NCI-H2081 treated with DMSO at 0.1 percent for 48 hours (cell line): ENCODE measurements at regions not wholly inside any gene's neighbourhood (a gene's known extent, or its start where the extent isn't known, plus 50 kb on each side); places are given as distances from the start of the nearest gene placed in this dataset.

ENCODE experiments used
- DNase-seq: peaks from one replicate; lab custom pipeline; 2025; lab: John Stamatoyannopoulos, UW

DNA sequence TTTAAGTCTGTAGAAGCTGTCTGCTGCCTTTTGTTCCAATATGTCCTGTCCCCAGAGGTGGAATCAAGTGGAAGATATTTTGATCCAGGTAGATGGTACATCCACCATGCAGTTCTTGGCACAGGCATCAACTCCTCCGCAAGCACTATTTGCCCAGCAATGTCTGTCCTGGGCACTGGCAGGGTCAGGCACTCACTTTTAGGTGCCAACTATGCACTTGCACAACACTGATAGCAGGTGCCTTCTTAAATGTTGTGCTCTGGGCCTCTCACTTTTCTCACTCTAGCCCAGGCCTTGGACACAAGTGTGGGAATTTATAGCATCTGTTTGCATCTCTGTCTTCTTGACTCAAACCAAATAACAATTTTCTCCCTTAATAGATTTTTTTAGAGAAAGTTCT lies 140.5 kb upstream of the UBE2E2 start:
- DNase-seq, result no peak

DNA sequence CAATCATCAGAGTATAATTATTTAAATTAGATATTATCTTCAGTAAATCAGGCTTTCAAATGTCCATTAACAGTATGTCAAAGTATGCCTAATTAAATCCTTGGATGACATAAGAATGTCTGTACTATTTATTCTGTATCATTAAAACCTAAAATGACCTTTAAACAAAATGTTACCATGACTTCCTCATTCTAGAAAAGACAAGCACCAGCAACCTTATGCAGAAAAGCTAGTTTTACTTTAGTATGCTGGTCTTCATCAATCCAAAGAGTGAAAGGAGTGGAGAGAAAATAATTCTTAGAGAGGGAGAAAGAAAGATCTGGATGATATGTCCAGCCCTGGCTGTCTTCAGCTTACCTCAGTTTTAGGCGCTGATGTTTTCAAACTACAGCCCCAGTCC lies 140.1 kb upstream of the UBE2E2 start:
- no peak for DNase-seq

DNA sequence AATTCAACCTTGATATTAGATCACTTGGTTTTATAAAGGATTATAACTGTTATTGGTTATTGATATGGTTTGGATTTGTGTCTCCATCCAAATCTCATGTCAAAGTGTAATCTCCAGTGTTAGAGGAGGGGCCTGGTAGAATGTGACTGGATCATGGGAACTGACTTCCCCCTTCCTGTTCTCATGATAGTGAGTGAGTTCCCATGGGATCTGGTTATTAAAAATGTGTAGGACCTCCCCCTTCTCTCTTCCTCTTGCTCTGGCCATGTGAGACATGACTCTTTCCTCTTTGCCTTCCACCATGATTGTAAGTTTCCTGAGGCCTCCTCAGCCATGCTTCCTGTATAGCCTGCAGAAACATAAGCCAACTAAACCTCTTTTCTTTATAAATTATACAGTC lies 136.0 kb upstream of the UBE2E2 start:
- DNase-seq, result no peak

DNA sequence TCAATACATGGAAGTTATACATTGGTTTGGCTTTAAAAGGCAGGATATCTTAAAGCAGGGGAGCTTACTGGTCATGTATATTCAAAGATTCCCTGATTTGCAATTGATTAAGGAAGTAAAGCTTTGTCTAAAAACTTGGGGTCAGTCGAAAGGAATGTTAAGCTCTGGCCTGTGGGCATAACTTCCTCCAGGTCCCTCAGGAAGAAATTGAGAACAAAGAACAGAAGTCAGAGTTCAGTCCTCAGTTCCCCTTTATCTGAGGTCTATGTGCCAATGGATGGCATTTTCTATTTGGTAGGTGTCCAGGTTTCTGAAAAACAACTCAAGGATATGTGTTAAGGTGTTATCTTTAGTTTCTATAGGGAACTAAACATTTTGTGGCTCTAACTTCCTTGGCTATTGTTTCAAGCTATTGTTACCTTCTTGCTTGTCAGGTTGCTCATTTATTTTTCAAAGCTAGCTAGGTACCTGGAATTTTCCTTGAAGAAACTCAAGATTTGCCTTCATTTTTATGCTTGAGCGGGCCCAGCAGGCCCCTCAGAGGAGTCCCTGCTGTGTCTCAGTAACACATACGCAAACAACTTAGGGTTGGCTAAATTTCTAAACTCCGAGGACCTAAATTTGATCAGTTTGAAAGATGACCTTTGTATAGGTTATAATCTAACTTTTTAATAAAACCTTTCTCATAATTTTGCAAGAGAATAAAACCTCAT lies 135.0 kb upstream of the UBE2E2 start:
- DNase-seq, result no peak

DNA sequence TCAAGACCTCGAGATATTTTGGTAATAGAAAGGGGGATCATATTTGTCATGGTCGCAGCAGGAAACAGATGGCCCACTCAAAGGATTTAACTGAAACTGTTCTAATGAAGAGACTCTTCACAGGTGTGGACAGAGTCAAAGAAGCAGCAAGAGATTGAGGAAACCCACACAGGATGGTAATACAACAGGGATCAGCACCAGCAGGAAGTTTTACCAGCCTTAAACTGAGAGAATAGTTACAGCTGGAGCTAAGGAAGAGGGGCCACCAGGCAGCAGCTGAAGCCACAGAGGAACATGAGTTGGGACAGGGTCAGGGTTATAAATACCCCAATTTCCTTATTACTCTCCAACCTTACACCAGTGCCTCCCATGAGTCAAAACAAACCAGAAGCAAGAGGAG lies 131.8 kb upstream of the UBE2E2 start:
- no peak for DNase-seq

DNA sequence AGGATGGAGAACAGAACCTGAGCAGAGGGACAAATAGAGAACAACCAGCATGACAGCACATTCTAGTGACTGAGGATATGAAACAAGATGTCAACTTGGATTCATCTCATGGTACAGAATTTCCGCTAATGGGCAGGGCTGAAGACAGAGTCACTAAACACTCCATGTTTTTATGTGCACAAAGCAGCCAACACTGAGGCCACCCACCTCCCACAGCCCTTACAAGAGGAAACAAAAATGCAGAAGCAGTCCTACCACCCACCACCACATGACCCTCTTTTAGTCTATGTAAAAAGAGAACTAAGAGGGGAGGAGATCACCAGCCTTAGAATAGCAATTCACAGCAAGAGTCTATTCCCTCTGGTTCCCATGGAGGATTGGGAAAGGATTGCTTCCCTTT lies 131.4 kb upstream of the UBE2E2 start:
- no peak for DNase-seq

DNA sequence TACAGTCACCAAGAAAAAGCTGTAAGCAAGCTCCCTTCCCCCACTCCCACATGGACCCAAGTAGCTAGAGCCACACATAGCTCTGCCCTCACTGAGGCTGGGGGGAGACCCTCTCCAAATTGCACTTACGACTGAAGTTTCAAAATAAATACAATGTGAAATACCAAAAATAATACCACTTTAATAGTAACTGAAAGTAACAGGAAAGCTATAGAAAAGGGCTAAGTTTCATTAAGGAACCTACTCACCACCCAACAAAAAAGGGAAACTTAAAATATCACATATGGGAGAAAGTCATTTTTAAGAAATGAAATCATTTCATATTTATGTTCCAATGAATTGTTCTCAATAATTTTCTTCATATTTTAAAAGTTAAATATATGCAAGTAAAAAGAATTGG lies 130.4 kb upstream of the UBE2E2 start:
- no peak for DNase-seq

DNA sequence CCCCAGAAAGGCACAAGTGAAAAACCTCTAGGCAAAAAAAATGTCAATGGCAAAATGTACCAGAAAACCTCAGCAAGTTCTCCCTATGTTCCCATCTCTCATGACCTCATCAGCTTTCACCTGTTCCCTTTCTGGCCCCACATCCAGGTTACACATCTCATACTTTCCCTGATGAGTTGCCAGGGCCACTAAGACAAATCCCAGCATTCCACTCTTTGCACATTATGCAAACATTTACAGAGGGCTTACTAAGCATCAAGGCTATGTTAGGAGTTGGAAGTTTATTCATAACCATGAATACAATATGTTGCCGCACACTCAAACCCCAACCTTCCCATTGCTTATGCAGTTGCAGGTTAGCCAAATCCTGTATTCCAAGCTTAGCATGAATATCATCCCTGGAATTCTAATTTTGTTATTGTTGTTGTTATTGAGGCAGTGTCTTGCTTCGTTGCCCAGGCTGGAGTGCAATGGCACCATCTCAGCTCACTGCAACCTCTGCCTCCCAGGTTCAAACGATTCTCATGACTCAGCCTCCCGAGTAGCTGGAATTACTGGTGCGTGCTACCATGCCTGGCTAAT lies 129.3 kb upstream of the UBE2E2 start:
- DNase-seq, result no peak

DNA sequence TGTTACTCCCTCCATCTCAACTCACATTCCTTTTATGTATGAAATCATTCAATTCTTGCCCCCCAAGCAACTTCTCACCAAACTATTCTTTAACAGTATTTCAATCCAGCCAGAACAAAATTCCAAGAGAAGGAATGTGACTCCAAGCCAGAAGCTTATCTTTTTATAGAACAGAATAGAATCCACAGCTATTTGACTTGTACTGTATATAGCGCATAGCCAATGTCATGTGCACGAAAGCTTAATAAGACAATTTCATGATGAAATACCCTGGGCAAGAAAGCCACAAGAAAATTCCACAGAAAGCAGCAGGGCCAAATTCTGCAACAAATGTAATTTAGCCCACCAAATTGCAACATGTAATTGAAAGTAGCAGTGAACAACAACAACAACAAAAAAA lies 127.6 kb upstream of the UBE2E2 start:
- no peak for DNase-seq

DNA sequence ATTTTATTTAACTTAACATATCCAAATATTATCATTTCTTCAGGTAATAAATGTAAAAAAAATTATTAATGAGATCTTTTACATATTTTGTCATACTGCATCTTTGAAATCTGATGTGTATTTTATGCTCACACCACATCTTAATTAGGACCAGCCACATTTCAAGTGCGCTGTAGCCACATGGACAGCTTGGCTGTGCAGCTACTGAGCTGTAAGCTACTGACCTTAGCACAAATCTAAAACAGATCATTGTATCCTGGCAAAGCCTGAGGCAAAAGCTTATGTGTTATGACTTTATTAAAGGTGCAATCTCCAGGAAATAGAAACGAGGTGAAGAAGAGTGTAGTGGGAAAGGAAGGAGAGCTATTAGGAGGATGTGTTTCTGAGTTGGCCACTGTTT lies 126.7 kb upstream of the UBE2E2 start:
- DNase-seq, result no peak

DNA sequence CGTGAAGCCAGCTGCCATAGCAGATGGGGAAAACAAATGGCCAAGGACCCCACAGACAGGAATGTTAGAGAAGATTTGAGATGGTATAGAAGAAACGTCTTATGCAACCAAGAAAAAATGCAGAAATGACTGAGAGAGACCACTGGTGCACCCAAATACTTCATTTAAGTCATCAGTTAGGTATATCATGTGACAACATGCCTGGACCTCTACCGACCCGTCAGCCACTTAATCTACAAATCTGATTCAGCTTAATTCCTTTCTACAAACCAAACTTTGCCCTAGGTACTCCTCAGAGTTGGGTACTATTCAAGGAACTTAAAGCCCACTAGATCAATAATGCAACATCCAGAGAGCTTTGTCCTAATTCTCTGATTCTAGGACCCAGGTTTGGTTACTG lies 126.0 kb upstream of the UBE2E2 start:
- DNase-seq, result no peak

DNA sequence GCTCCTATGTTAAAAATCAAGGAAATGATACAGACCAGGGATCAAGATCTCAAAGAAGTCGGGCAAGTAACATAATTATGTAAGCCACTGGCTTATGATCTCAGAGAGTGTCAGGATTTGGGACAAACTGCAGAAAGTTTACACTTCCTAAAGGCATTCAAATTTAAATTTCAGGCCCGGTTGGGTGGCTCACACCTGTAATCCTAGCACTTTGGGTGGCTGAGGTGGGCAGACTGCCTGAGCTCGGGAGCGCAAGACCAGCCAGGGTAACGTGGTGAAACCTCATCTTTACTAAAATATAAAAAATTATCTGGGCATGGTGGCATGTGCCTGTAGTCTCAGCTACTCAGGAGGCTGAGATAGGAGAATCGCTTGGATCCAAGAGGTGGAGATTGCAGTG lies 124.4 kb upstream of the UBE2E2 start:
- no peak for DNase-seq

DNA sequence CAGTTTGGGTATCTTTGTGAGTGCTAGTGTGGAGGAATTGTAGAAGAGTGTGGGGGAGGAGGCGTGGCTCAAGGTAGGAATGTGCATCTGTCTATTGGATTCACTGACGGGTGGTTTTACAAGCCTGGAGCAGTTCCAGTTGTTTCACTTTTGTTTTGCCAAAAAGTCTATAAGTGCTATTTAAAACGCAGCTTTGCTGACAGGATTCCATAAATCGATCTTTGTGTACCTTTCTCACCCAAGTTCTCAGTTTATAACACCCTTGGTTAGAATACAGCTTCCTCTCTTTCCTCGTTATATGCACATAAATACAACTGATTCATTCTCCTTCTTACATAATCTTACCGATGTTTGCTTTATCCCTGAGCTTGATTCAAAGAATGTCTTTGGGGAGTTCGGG lies 123.2 kb upstream of the UBE2E2 start:
- no peak for DNase-seq

DNA sequence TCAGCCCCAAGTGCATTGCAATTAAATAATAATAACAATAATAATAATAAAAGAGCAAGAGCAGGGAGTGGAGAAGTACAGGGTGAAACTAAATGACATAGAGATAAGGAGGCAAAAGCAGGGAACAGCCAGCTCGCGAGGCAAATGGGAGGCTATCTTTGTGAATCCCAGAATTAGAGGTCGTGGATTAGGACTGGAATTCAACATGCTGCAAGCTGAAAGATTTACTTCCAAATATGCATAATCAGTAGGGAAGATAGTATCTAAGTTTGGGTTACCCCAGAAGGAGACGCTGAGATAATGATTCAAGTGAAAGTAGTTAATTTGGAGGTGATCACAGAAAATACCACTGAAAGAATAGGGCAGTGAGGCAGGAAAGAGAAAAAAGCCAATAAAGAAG lies 119.4 kb upstream of the UBE2E2 start:
- DNase-seq, result no peak

DNA sequence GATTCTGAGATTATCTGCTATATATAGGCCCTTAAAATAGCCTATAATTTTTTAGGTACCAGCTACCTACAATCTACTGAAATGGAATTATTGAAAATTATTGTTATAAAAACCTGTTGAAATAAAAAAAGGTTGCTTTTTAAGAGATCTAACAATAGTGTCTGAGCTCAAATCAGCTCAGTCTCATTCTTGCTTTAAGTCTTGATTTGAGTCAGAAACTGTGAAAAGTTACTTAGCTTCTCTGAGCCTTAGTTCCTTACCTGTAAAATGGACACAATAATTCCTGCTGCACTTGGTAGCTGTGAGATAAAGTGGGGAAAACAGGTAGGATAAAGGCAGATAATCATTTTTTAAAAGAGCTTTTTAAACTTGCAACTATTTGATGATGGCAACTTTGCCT lies 118.8 kb upstream of the UBE2E2 start:
- no peak for DNase-seq

DNA sequence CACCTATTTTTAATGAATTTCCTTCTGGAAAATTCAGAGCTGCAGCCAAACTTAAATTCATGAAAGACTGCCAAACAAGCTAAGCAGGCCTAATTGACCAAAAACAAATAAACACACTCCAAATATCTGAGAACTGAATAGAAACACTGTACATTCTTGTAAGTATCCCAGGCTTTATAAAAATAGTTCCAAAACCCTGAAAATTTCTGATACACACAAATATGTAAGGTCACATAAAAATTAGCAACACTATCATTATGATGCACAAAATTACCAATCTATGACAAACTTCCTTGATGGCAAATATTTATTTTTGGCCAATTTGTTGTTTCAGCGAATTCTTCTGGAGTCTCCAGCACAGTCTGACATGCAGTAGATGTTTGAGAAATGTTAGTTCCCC lies 117.9 kb upstream of the UBE2E2 start:
- no peak for DNase-seq

DNA sequence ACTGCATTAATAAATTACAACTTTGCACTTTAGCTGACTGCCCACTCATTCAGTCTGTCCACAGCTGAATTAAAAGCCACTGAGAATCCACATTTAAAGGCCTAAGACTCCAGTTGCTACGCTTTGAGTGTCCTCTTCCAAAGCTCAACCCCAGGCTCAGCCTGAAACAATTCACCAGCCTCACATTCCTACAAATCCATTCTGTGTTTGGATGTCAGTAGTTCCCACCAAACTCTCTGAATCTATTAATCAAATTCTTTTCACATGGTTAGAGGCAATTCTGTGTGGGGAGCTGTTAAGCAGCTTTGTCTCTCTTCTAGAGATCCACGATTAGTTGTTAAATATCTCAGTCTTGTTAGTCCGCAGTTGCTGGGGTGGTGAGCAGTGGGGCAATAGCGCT lies 116.8 kb upstream of the UBE2E2 start:
- DNase-seq, result no peak

DNA sequence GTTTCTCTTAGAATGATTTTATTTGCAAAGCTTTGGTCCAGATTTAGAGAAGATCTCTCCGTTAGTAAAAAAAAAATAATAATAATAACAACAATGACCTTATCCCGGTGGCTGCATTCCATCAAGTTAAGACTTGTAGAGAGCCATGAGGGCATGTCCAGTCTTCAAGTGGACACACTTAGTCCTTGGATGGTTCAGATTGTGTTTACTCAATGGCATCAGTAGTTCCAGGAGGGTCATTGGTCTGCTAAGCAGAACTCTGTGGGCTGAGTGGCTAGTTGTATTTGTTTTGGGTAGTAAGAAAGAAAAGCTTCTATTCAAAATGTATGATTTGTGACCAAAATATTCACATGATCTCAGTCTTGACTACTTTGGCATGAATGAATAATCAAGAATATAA lies 116.3 kb upstream of the UBE2E2 start:
- no peak for DNase-seq

DNA sequence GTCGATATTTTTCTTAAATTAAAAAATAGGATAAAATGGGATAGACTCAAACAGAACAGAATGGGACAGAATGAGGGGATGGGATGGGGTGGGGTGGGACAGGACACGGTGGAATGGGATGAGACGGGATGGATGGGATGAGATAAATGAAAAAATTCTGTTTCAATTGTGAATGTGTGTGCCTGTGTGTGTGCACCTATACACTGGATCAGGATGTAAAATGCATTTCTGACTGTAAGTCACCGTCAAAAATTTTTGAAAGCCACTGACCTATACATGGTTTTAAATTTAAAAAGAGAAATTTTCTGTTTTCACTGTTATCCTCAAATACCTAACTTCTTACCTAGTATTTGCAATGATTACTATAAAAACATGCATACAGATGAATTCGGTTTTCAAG lies 108.7 kb upstream of the UBE2E2 start:
- no peak for DNase-seq

DNA sequence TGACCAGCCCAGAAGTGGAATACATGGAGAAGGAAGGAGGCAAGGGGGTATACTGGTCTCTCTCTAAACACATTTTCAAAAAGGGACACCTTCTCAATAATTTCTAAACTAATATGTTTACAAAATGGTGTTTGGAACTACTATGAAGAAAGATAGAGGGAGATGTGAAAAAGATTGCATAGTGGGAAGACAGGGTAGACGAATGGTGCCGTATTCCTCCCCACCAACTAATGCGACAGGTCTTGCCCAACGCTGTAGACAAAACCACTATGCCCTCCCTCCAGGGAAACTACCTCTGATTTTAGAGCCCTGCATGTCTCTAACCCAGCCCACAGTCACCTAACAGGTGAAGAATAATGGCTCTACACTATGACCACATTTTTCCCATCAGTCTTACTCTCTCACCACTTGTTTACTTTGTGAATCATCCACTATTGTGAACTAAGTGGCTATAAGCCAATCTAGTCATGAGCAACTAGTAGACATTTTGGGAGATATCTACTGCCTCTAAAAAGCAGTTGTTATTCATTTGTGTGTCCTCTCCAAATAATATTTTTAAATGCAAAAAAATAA lies 108.2 kb upstream of the UBE2E2 start:
- no peak for DNase-seq

DNA sequence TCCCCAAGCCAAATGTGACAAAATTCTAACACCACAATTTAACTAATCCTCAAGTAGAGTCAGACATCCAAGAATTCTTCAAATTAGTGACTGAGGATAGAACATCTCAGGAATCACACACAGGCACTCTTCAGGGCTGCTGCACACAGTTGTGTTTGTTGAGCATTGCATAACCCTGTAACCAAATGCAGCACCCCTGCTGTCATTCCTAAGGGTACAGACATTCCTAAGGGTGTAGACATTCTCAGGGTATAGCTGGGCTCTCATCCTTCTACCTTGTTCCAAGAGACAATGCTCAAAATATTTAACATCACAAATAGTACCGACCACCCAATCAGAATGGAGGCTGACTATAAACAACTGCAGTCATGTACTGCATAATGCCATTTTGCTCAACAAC lies 107.1 kb upstream of the UBE2E2 start:
- no peak for DNase-seq

DNA sequence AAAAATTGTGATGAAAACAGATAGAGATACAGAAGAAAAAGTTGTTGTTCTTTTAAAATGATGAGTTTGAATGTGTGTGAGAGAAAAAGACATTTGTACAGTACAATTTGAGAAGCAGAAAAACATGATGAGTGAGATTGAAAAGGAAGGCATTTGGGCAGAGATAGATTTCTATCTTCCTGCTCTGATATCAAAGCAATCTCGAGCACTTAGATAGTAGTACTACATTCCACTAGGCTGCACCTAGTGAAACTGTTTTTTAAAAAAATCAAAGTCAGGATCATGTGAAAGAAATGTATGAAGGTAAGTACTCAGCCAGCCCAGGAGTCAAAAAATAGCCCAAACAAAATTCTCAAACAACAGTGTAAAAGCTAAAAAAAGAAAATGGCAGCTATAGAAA lies 104.1 kb upstream of the UBE2E2 start:
- DNase-seq, result no peak

DNA sequence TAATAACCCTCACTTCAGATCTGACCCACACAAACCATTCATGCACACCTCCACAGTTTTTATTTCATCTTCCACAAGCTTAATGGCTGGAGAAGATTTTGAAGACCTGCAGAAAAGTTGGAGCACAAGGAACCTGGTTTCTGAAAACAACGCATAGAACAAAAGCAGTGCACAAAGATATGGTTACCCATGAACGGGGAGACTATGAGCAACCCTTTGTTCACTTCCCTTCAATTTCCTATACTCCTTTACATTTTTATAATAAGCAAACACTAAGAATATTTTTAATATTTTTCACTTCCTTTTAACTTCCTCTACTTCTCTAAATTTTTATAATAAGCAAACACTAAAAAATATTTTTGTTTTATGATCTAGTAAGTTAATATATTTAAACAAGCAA lies 103.5 kb upstream of the UBE2E2 start:
- no peak for DNase-seq

DNA sequence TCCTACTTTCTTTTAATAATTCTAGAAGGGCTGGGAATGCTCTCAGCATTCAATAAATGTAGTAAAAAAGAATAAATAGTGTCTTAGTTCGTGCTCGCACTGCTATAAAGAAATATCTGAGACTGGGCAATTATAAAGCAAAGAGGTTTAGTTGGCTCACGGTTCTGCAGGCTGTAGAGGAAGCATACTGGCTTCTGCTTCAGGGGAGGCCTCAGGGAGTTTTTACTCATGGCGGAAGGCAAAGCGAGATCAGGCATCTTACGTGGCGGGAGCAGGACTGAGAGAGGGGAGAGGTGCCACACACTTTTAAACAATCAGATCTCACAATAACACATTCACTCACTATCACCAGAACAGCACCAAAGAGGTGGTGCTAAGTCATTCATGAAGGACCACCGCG lies 103.0 kb upstream of the UBE2E2 start:
- DNase-seq, result no peak
